HCT116 (cell line): ENCODE measurements at regions not wholly inside any gene's neighbourhood (a gene's known extent, or its start where the extent isn't known, plus 50 kb on each side); places are given as distances from the start of the nearest gene placed in this dataset.

Source experiments
- ATAC-seq: fragments of 200-7000 bp; cut with Tn5 transposase; 2 replicates; pipeline ENCODE4 v1.9.1; 2020; ENCODE audit warnings: mild to moderate bottlenecking, moderate library complexity
- BruUV-seq: library from RNA; stranded (reverse); fragments of 400-500 nt; replicated peaks from 2 replicates; lab custom pipeline; 2021; lab: Mats Ljungman, UMichigan
- CTCF ChIA-PET: fragments of 300-600 bp; sonication (Branson Sonifier 250); formaldehyde crosslinking; loops from one replicate; lab custom pipeline; 2021; ENCODE audit warnings: antibody characterized with exemption; lab: Charles Lee
- POLR2A ChIA-PET: fragments of 300-600, 350-600 bp; sonication (Branson Sonifier 250); formaldehyde crosslinking; loops from one replicate; lab custom pipeline; 2021; ENCODE audit warnings: antibody characterized with exemption; lab: Charles Lee
- RAD21 ChIA-PET, 2 experiments: fragments of 300-600 bp; sonication (Branson Sonifier 250); formaldehyde crosslinking; loops; one replicate each; lab custom pipeline; 2023; ENCODE audit warnings: low total read pairs in 2 of 2; ENCODE audit not compliant: uncharacterized antibody in 2 of 2, unreplicated experiment in 2 of 2, low non-redundant PET in 1 of 2; lab: Charles Lee
- DNase-seq: peaks from one replicate; pipeline ENCODE4 v3.0.0-alpha.2; 2010; ENCODE audit warnings: low read depth, low spot score
- H2AFZ ChIP-seq: fragments of 200-600 bp; shearing (Covaris generic), sonication (generic); 2 replicates; pipeline ENCODE4 v1.6.1; 2017; ENCODE audit warnings: low read depth, mixed run types, mixed read lengths, antibody characterized with exemption, low read length; ENCODE audit not compliant: poor library complexity, severe bottlenecking
- H3K27ac ChIP-seq: 2 replicates; pipeline ENCODE4 v1.5.1; 2012; ENCODE audit warnings: low read depth, low read length
- H3K27me3 ChIP-seq: fragments of 200-600 bp; sonication (generic); 2 replicates; pipeline ENCODE4 v1.6.1; 2016; ENCODE audit warnings: mixed run types, low read length, mixed read lengths; ENCODE audit not compliant: insufficient read depth
- H3K36me3 ChIP-seq, 2 experiments: fragments of 200-500 bp in 1 of 2; fragments of 200-600 bp in 1 of 2; sonication (Bioruptor generic) in 1 of 2; sonication (generic) in 1 of 2; 2 replicates each; pipeline versions ENCODE4 v1.5.1 to v1.6.1; 2014 to 2016; ENCODE audit warnings: low read length in 2 of 2, inconsistent platforms in 1 of 2, mixed read lengths in 1 of 2, mixed run types in 1 of 2; ENCODE audit not compliant: insufficient read depth in 2 of 2, control insufficient read depth in 1 of 2
- H3K4me1 ChIP-seq, 2 experiments: fragments of 200-600 bp in 1 of 2; sonication (generic) in 1 of 2; 2 replicates each; pipeline versions ENCODE4 v1.5.1 to v1.6.1; 2012 to 2017; ENCODE audit warnings: low read length in 2 of 2, inconsistent platforms in 1 of 2, mild to moderate bottlenecking in 1 of 2, mixed read lengths in 1 of 2, mixed run types in 1 of 2, moderate library complexity in 1 of 2; ENCODE audit not compliant: insufficient read depth in 2 of 2, control insufficient read depth in 1 of 2
- H3K4me2 ChIP-seq: fragments of 200-600 bp; sonication (generic); 2 replicates; pipeline ENCODE4 v1.6.1; 2017; ENCODE audit warnings: mixed run types, low read length, mixed read lengths
- H3K4me3 ChIP-seq, 2 experiments: fragments of 200-600 bp in 1 of 2; sonication (generic) in 1 of 2; replicated peaks in 1 of 2; 2 replicates each; pipeline ENCODE4 v1.5.1; 2011 to 2016; ENCODE audit warnings: low read length in 2 of 2, control low read depth in 1 of 2, low read depth in 1 of 2, mild to moderate bottlenecking in 1 of 2, mixed read lengths in 1 of 2, mixed run types in 1 of 2
- H3K79me2 ChIP-seq: fragments of 200-600 bp; sonication (generic); 2 replicates; pipeline ENCODE4 v1.6.1; 2017; ENCODE audit warnings: mild to moderate bottlenecking, mixed run types, low read length, moderate library complexity, mixed read lengths; ENCODE audit not compliant: insufficient read depth
- H3K9ac ChIP-seq: fragments of 200-600 bp; sonication (generic); 2 replicates; pipeline ENCODE4 v1.6.1; 2016; ENCODE audit warnings: low read length, mixed read lengths
- H3K9me2 ChIP-seq: fragments of 200-600 bp; sonication (generic), shearing (Covaris generic); 2 replicates; pipeline ENCODE4 v1.6.1; 2017; ENCODE audit warnings: mixed run types, mild to moderate bottlenecking, moderate library complexity; ENCODE audit not compliant: insufficient read depth
- H3K9me3 ChIP-seq, 2 experiments: fragments of 200-500 bp in 1 of 2; fragments of 200-600 bp in 1 of 2; sonication (Bioruptor generic) in 1 of 2; sonication (generic) in 1 of 2; 2 replicates each; pipeline ENCODE4 v1.6.1; 2014 to 2017; ENCODE audit warnings: low read length in 2 of 2, mixed read lengths in 2 of 2, inconsistent platforms in 1 of 2, low read depth in 1 of 2, mild to moderate bottlenecking in 1 of 2, mixed run types in 1 of 2, moderate library complexity in 1 of 2; ENCODE audit not compliant: control insufficient read depth in 1 of 2, insufficient read depth in 1 of 2
- H4K20me1 ChIP-seq: fragments of 200-600 bp; sonication (generic), shearing (Covaris generic); 2 replicates; pipeline ENCODE4 v1.6.1; 2017; ENCODE audit warnings: mixed run types, mild to moderate bottlenecking, moderate library complexity; ENCODE audit not compliant: insufficient read depth
- CBX3 ChIP-seq: IDR thresholded peaks from 2 replicates; pipeline ENCODE4 v1.6.1; 2012; ENCODE audit warnings: low read depth
- EGR1 ChIP-seq: IDR thresholded peaks from 2 replicates; pipeline ENCODE4 v1.6.1; 2012; ENCODE audit warnings: low read depth
- EZH2 ChIP-seq: fragments of 200-600 bp; sonication (generic); IDR thresholded peaks from 2 replicates; pipeline ENCODE4 v1.6.1; 2017; ENCODE audit warnings: antibody characterized with exemption, mixed run types
- EZH2phosphoT487 ChIP-seq: fragments of 200-600 bp; IDR thresholded peaks from 2 replicates; pipeline ENCODE4 v1.6.1; 2018; ENCODE audit warnings: antibody characterized with exemption, borderline replicate concordance
- FOSL1 ChIP-seq: IDR thresholded peaks from 2 replicates; pipeline ENCODE4 v1.6.1; 2012; ENCODE audit warnings: low read depth
- JUND ChIP-seq: IDR thresholded peaks from 2 replicates; pipeline ENCODE4 v1.6.1; 2012
- POLR2A ChIP-seq: IDR thresholded peaks from 2 replicates; pipeline ENCODE4 v1.7.0; 2011; ENCODE audit warnings: borderline replicate concordance; ENCODE audit not compliant: insufficient read depth, insufficient read length; ENCODE audit errors: extremely low read depth
- POLR2AphosphoS5 ChIP-seq: IDR thresholded peaks from 2 replicates; pipeline ENCODE4 v1.6.1; 2011; ENCODE audit warnings: mild to moderate bottlenecking, low read depth, low read length, moderate library complexity
- REST ChIP-seq: IDR thresholded peaks from 2 replicates; pipeline ENCODE4 v1.6.1; 2012; ENCODE audit warnings: low read depth
- YY1 ChIP-seq: IDR thresholded peaks from 2 replicates; pipeline ENCODE4 v1.6.1; 2011; ENCODE audit warnings: low read length, low read depth, moderate library complexity, mild to moderate bottlenecking; ENCODE audit not compliant: insufficient replicate concordance; ENCODE audit errors: extremely low read depth
- ZFX ChIP-seq: fragments of 450-650 bp; IDR thresholded peaks from 2 replicates; pipeline ENCODE4 v1.6.1; 2017
- ZNF274 ChIP-seq: fragments of 200-500 bp; sonication (Bioruptor generic); IDR thresholded peaks from 2 replicates; pipeline ENCODE4 v1.6.1; 2014; ENCODE audit warnings: mild to moderate bottlenecking, low read depth, low read length, inconsistent platforms
- intact Hi-C: fragments of 100-400 bp; cut with micrococcal nuclease; formaldehyde crosslinking; loops from 2 replicates; pipeline ENCODE4 v1.10.0; 2022
- TF ChIP-seq, protein P1 (sequence below): IDR thresholded peaks from 2 replicates; pipeline ENCODE4 v1.6.1; 2012

DNA sequence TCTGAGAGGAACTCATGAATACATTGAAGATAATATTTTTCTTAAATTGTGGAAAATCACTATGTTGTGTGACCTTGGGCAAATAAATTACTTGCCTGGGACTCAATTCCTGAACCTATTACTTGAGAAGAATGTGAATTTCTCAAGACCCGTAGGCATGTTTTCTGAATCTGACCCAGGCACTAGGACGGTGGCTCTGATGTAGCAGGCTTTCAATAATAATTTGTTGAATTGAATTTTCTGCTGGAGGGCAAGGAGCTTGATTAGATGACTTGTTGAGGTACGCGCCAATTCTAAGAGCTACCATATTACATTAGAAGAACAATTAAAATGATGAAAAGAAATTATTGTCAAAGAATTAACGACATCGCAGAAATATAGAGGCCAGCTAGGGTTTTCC, 150.2 kb upstream of the LRRC3B start:
- TF ChIP-seq EGR1: no peak
- TF ChIP-seq CBX3: no peak
- TF ChIP-seq ZNF274: no peak
- TF ChIP-seq REST: no peak
- TF ChIP-seq FOSL1: no peak
- no peak for TF ChIP-seq EZH2phosphoT487
- TF ChIP-seq ZFX: no peak
- TF ChIP-seq POLR2A: no peak
- TF ChIP-seq POLR2AphosphoS5: no peak
- no peak for TF ChIP-seq JUND
- TF ChIP-seq YY1: no peak
- TF ChIP-seq EZH2: no peak
- TF ChIP-seq, protein P1, sequence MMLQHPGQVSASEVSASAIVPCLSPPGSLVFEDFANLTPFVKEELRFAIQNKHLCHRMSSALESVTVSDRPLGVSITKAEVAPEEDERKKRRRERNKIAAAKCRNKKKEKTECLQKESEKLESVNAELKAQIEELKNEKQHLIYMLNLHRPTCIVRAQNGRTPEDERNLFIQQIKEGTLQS: no peak
- no peak for ATAC-seq
- Histone ChIP-seq H2AFZ (no peak overlapping the region), H3K9ac (no peak overlapping the region), H3K9me2 (no peaks in the 10 kb centered on the region), H3K4me3 (no peak overlapping the region), H3K27ac (no peak overlapping the region), H3K4me1 (no peaks in the 10 kb centered on the region), H3K79me2 (no peaks in the 10 kb centered on the region), H3K9me3 (0 out of 4 replicates have a peak, but pooled peaks cover 0 to 3% of the 10 kb centered on the region in 2 experiments), H3K36me3 (no peaks in the 10 kb centered on the region), H3K27me3 (no peaks in the 10 kb centered on the region), H3K4me2 (no peak overlapping the region), H4K20me1 (no peaks in the 10 kb centered on the region)
- intact Hi-C loops: no loop called here
- ChIA-PET POLR2A (no interaction called here), CTCF (no interaction called here), RAD21 (no interaction called here)
- no peak for DNase-seq
- no TSS peak for BruUV-seq
